Ishikawa (cell line): ENCODE measurements at regions not wholly inside any gene's neighbourhood (a gene's known extent, or its start where the extent isn't known, plus 50 kb on each side); places are given as distances from the start of the nearest gene placed in this dataset.

Source experiments
- CEBPB ChIP-seq: IDR thresholded peaks from 2 replicates; pipeline ENCODE4 v1.6.1; 2012
- CREB1 ChIP-seq: IDR thresholded peaks from 2 replicates; pipeline ENCODE4 v1.6.1; 2012; ENCODE audit warnings: low read depth
- YY1 ChIP-seq: IDR thresholded peaks from 2 replicates; pipeline ENCODE4 v1.6.1; 2012; ENCODE audit warnings: low read depth

DNA sequence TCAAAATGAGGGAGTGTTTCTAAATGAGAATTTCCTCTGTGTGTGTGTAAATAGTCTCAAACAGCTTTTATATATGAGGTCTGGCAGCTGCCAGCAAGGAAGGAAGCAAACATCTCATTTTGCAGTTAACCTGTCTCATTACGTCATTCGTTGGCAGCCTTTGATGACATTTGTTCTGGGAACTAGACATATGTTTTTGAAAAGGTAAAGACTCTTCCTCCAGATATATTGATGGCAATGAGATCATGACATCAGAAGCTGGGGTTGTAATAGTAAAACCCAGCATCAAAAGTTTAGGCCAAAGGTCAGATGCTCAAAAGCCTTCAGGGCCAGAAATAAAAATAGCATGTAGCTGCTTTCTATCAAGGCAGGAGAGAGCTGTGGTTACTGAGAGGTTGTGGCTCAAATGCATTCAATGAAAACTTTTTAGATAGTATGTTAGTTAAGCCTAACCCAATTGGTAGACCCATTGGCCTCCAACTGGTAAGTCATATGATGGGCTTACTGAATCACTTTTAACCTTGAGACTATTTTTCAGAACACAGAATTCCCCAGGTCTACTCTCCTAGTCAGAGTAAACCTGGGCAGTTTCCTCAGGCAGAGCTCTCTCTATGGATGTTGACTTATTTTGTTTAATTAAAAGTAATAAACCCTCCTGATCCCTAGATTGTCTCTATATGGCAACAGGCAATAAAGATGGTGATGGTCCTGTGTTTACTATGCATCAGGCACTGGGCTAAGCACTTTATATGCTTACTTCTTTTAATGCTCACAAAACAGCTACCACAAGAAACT is 386.5 kb upstream of the CFAP20DC start:
- TF ChIP-seq CEBPB (no peak), CREB1 (no peak), YY1 (no peak)
